PC-9 (cell line): ENCODE measurements at regions not wholly inside any gene's neighbourhood (a gene's known extent, or its start where the extent isn't known, plus 50 kb on each side); places are given as distances from the start of the nearest gene placed in this dataset.

Experiments used
- BruUV-seq: library from RNA; stranded (reverse); fragments of 400-500 nt; replicated peaks from 2 replicates; lab custom pipeline; 2021; lab: Mats Ljungman, UMichigan
- CTCF ChIA-PET: fragments of 300-600 bp; sonication (Branson Sonifier 250); formaldehyde crosslinking; loops from one replicate; lab custom pipeline; 2022; ENCODE audit warnings: antibody characterized with exemption; lab: Charles Lee
- POLR2A ChIA-PET: fragments of 300-600 bp; sonication (Branson Sonifier 250); formaldehyde crosslinking; loops from one replicate; lab custom pipeline; 2022; ENCODE audit warnings: antibody characterized with exemption; ENCODE audit not compliant: unreplicated experiment; lab: Charles Lee
- DNase-seq, 2 experiments: peaks; one replicate each; pipeline versions ENCODE4 v3.0.0 to v3.0.0-alpha.2; 2015 to 2022; ENCODE audit warnings: mixed read lengths in 1 of 2
- H2AFZ ChIP-seq: fragments of 200-600 bp; sonication (generic); 2 replicates; pipeline ENCODE4 v1.8.1; 2017; ENCODE audit warnings: antibody characterized with exemption
- H3F3A ChIP-seq: fragments of 200-600 bp; sonication (generic); 2 replicates; pipeline ENCODE4 v1.8.1; 2017; ENCODE audit warnings: antibody characterized with exemption, mild to moderate bottlenecking, low read depth; ENCODE audit not compliant: insufficient read depth
- H3K27ac ChIP-seq: fragments of 200-600 bp; sonication (generic); 2 replicates; pipeline ENCODE4 v1.6.1; 2016; ENCODE audit warnings: mixed run types
- H3K27me3 ChIP-seq: fragments of 200-600 bp; sonication (generic); 2 replicates; pipeline ENCODE4 v1.6.1; 2016; ENCODE audit warnings: low read depth, mixed run types; ENCODE audit not compliant: insufficient read depth
- H3K36me3 ChIP-seq: fragments of 200-600 bp; sonication (generic); 2 replicates; pipeline ENCODE4 v1.6.1; 2016; ENCODE audit warnings: low read depth, mixed run types
- H3K4me1 ChIP-seq: fragments of 200-600 bp; sonication (generic); replicated peaks from 2 replicates; pipeline ENCODE4 v1.6.1; 2016; ENCODE audit warnings: mixed run types; ENCODE audit not compliant: insufficient read depth
- H3K4me2 ChIP-seq: fragments of 200-600 bp; sonication (generic); 2 replicates; pipeline ENCODE4 v1.6.1; 2017; ENCODE audit warnings: mixed run types
- H3K4me3 ChIP-seq: fragments of 200-600 bp; sonication (generic); 2 replicates; pipeline ENCODE4 v1.6.1; 2016; ENCODE audit warnings: mixed run types
- H3K79me2 ChIP-seq: fragments of 200-600 bp; sonication (generic); 2 replicates; pipeline ENCODE4 v1.6.1; 2017; ENCODE audit warnings: low read depth, mixed run types
- H3K9me2 ChIP-seq: fragments of 200-600 bp; sonication (generic); 2 replicates; pipeline ENCODE4 v1.8.1; 2017; ENCODE audit warnings: mild to moderate bottlenecking; ENCODE audit not compliant: insufficient read depth
- H3K9me3 ChIP-seq: fragments of 200-600 bp; sonication (generic); 2 replicates; pipeline ENCODE4 v1.8.1; 2016; ENCODE audit warnings: low read depth; ENCODE audit not compliant: insufficient read depth
- H4K20me1 ChIP-seq: fragments of 200-600 bp; sonication (generic); 2 replicates; pipeline ENCODE4 v1.8.1; 2017; ENCODE audit not compliant: insufficient read depth
- EZH2 ChIP-seq: fragments of 200-600 bp; sonication (generic); IDR thresholded peaks from 2 replicates; pipeline ENCODE4 v1.8.0; 2017; ENCODE audit warnings: antibody characterized with exemption, low read depth
- intact Hi-C: fragments of 100-400 bp; cut with micrococcal nuclease; formaldehyde crosslinking; loops from one replicate; pipeline ENCODE4 v1.10.0; 2022; ENCODE audit not compliant: unreplicated experiment
- TF ChIP-seq, protein P1 (sequence below): fragments of 200-600 bp; sonication (generic); conservative IDR thresholded peaks from 2 replicates; pipeline ENCODE4 v1.6.1; 2017; ENCODE audit warnings: mixed run types, antibody characterized with exemption, mild to moderate bottlenecking, moderate library complexity

- DNase-seq = peak; percentile 67 to 91
- Histone ChIP-seq H3K9me2 (no peaks in the 10 kb centered on the region), H3K79me2 (no peaks in the 10 kb centered on the region), H3K27ac (peak overlapping the region; percentile 93), H4K20me1 (no peaks in the 10 kb centered on the region), H3K4me2 (peak overlapping the region; percentile 81), H3K4me1 (peaks cover 76% of the 10 kb centered on the region), H3F3A (peaks cover 23% of the 10 kb centered on the region), H3K4me3 (peak overlapping the region; percentile 51), H3K9me3 (no peaks in the 10 kb centered on the region), H3K27me3 (no peaks in the 10 kb centered on the region), H2AFZ (peak overlapping the region; percentile 73), H3K36me3 (no peaks in the 10 kb centered on the region)
- no TSS peak for BruUV-seq
- intact Hi-C loops = loop anchor here (10.0 kb wide), 2 partner anchors 309 to 649 kb away; no protein-coding TSS in a partner anchor
- TF ChIP-seq EZH2 = no peak
- TF ChIP-seq, protein P1, sequence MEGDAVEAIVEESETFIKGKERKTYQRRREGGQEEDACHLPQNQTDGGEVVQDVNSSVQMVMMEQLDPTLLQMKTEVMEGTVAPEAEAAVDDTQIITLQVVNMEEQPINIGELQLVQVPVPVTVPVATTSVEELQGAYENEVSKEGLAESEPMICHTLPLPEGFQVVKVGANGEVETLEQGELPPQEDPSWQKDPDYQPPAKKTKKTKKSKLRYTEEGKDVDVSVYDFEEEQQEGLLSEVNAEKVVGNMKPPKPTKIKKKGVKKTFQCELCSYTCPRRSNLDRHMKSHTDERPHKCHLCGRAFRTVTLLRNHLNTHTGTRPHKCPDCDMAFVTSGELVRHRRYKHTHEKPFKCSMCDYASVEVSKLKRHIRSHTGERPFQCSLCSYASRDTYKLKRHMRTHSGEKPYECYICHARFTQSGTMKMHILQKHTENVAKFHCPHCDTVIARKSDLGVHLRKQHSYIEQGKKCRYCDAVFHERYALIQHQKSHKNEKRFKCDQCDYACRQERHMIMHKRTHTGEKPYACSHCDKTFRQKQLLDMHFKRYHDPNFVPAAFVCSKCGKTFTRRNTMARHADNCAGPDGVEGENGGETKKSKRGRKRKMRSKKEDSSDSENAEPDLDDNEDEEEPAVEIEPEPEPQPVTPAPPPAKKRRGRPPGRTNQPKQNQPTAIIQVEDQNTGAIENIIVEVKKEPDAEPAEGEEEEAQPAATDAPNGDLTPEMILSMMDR = no peak
- POLR2A ChIA-PET = interaction anchor here (0.6 kb wide), 3 partner anchors 28 to 1225 kb away, joined by 3 to 5 read pairs (median 3); partner anchors contain the start of gene C11orf58
- CTCF ChIA-PET = no interaction called here
Observed at GRCh38 chr11:15655552-15655951, 540.8 kb downstream of the INSC start.

- no peaks in the 10 kb centered on the region for H3K27me3 ChIP-seq
- H3K79me2 ChIP-seq = no peaks in the 10 kb centered on the region
- no peak overlapping the region for H2AFZ ChIP-seq
- H3K4me1 ChIP-seq = peaks cover 73% of the 10 kb centered on the region
- H4K20me1 ChIP-seq = no peaks in the 10 kb centered on the region
- ChIA-PET POLR2A (no interaction called here), CTCF (no interaction called here)
- peaks cover 32% of the 10 kb centered on the region for H3F3A ChIP-seq
- DNase-seq = no peak
- no TSS peak for BruUV-seq
- H3K9me2 ChIP-seq = no peaks in the 10 kb centered on the region
- no peaks in the 10 kb centered on the region for H3K9me3 ChIP-seq
- H3K36me3 ChIP-seq = no peaks in the 10 kb centered on the region
- peak overlapping the region; percentile 81 for H3K4me2 ChIP-seq
- H3K27ac ChIP-seq = peak overlapping the region; percentile 93; the same call in 1 of the 2 replicates
- TF ChIP-seq, protein P1 = no peak
- no peak for TF ChIP-seq EZH2
- peak overlapping the region; percentile 51; the same call in 1 of the 2 replicates for H3K4me3 ChIP-seq
- intact Hi-C loops = loop anchor here (10.0 kb wide), 2 partner anchors 308 to 648 kb away; no protein-coding TSS in a partner anchor
Observed at GRCh38 chr11:15657264-15657663, 542.5 kb downstream of the INSC start.

DNA sequence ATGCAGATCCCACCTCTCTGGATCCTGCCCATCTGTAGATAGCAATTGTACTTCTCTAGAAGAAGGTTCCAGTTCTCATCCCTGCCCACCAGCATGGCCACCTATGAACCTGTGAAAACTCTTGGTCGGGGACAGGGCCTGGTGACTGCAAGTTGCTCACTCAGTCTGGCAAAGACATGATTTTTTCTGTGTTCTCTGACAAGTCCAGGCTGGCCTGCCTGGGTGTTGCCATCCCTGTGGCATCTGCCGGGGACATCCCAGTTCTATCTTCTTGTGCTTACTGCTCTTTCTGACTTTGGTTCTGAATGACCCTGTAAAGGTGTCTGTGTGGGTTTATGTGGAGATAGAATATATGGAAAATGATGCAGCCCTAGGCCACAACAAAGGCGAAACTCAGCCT, 545.8 kb downstream of the INSC start:
- Histone ChIP-seq H3K36me3 (no peaks in the 10 kb centered on the region), H3K9me3 (no peaks in the 10 kb centered on the region), H3K4me2 (no peak overlapping the region), H4K20me1 (no peaks in the 10 kb centered on the region), H3K9me2 (no peaks in the 10 kb centered on the region), H3K4me3 (no peak overlapping the region), H3K4me1 (peaks cover 73% of the 10 kb centered on the region), H3K79me2 (no peaks in the 10 kb centered on the region; the same call in 1 of the 2 replicates), H3K27ac (no peak overlapping the region), H2AFZ (no peak overlapping the region), H3K27me3 (no peaks in the 10 kb centered on the region), H3F3A (peaks cover 41% of the 10 kb centered on the region)
- ChIA-PET POLR2A (no interaction called here), CTCF (no interaction called here)
- DNase-seq = no peak
- intact Hi-C loops = no loop called here
- BruUV-seq = no TSS peak
- TF ChIP-seq EZH2 = no peak
- TF ChIP-seq, protein P1 = no peak
